Esophagus squamous epithelium (tissue), 4 donors: ENCODE measurements at regions not wholly inside any gene's neighbourhood (a gene's known extent, or its start where the extent isn't known, plus 50 kb on each side); places are given as distances from the start of the nearest gene placed in this dataset.

Experiments
- CTCF ChIP-seq, 6 experiments: fragments of 450-650 bp in 4 of 6; fragments of 200-600 bp in 2 of 6; sonication (generic) in 2 of 6; IDR thresholded peaks; one replicate each; pipeline ENCODE4 v1.5.1; 2016 to 2019; ENCODE audit warnings: antibody characterized with exemption in 6 of 6, mild to moderate bottlenecking in 4 of 6, moderate library complexity in 4 of 6
- POLR2A ChIP-seq, 4 donors: fragments of 450-650 bp; IDR thresholded peaks; one replicate each; pipeline ENCODE4 v1.6.1; 2017; ENCODE audit warnings: antibody characterized with exemption in 4 of 4, mild to moderate bottlenecking in 4 of 4, moderate library complexity in 3 of 4

GRCh38 chr3:105944721-105945120 is 75.9 kb upstream of the CBLB start:
- TF ChIP-seq CTCF (IDR thresholded peaks at IDR 0.05) (no peak), POLR2A (IDR thresholded peaks at IDR 0.05) (no peak)
